Breast epithelium (tissue), 4 donors: ENCODE measurements at regions not wholly inside any gene's neighbourhood (a gene's known extent, or its start where the extent isn't known, plus 50 kb on each side); places are given as distances from the start of the nearest gene placed in this dataset.

Source experiments
- DNase-seq, 2 donors: peaks; one replicate each; pipeline ENCODE4 v3.0.0-alpha.2; 2019; ENCODE audit warnings: low spot score in 2 of 2
- H3K27ac ChIP-seq, 2 donors: fragments of 200-600 bp; sonication (generic) in 1 of 2; one replicate each; pipeline ENCODE4 v1.5.1; 2016 to 2019; ENCODE audit warnings: mild to moderate bottlenecking in 1 of 2
- H3K27me3 ChIP-seq, 2 donors: fragments of 200-600 bp; sonication (generic) in 1 of 2; one replicate each; pipeline versions ENCODE4 v1.5.1 to v1.6.0; 2017 to 2019; ENCODE audit warnings: control low read depth in 1 of 2, mild to moderate bottlenecking in 1 of 2
- H3K36me3 ChIP-seq: fragments of 200-600 bp; one replicate; pipeline ENCODE4 v1.5.1; 2019
- H3K4me1 ChIP-seq, 2 donors: fragments of 200-600 bp; sonication (generic); one replicate each; pipeline ENCODE4 v1.5.1; 2016 to 2019; ENCODE audit warnings: control low read depth in 1 of 2
- H3K4me3 ChIP-seq, 3 donors: fragments of 200-600 bp; sonication (generic); 1 replicate in 2 of 3; 2 replicates in 1 of 3; pipeline ENCODE4 v1.5.1; 2016 to 2019; ENCODE audit warnings: mild to moderate bottlenecking in 3 of 3, moderate library complexity in 2 of 3
- H3K9me3 ChIP-seq, 2 donors: fragments of 200-600 bp; sonication (generic) in 1 of 2; one replicate each; pipeline ENCODE4 v1.5.1; 2016 to 2019; ENCODE audit warnings: control low read depth in 1 of 2
- CTCF ChIP-seq, 3 donors: fragments of 450-650 bp; IDR thresholded peaks; one replicate each; pipeline ENCODE4 v1.5.1; 2016 to 2017; ENCODE audit warnings: antibody characterized with exemption in 3 of 3, mild to moderate bottlenecking in 3 of 3, moderate library complexity in 3 of 3
- POLR2A ChIP-seq: fragments of 450-650 bp; IDR thresholded peaks from one replicate; pipeline ENCODE4 v1.6.1; 2016; ENCODE audit warnings: antibody characterized with exemption, mild to moderate bottlenecking, moderate library complexity
- POLR2AphosphoS5 ChIP-seq, 3 donors: sonication (generic); formaldehyde crosslinking; IDR thresholded peaks; one replicate each; pipeline ENCODE4 v1.6.1; 2017; ENCODE audit warnings: antibody characterized with exemption in 3 of 3
- intact Hi-C: fragments of 100-400 bp; cut with DNase I; formaldehyde crosslinking; loops from one replicate; pipeline ENCODE4 v1.15.1; 2023; ENCODE audit warnings: low total_unique reads

GRCh38 chr7:12939694-12940093, 252.3 kb downstream of the ARL4A start:
- no peak for DNase-seq
- TF ChIP-seq POLR2A (no peak), CTCF (IDR thresholded peaks at IDR 0.05) (no peak), POLR2AphosphoS5 (IDR thresholded peaks at IDR 0.05) (no peak)
- H3K27me3 ChIP-seq, result no peaks in the 10 kb centered on the region
- intact Hi-C loops, result no loop called here
- H3K27ac ChIP-seq, result no peak overlapping the region
- peaks cover 0 to 7% of the 10 kb centered on the region in 2 donors for H3K9me3 ChIP-seq
- no peak overlapping the region for H3K4me3 ChIP-seq
- no peaks in the 10 kb centered on the region for H3K36me3 ChIP-seq
- no peaks in the 10 kb centered on the region for H3K4me1 ChIP-seq

GRCh38 chr7:12941512-12941911, 254.1 kb downstream of the ARL4A start:
- H3K36me3 ChIP-seq, result no peaks in the 10 kb centered on the region
- TF ChIP-seq CTCF (IDR thresholded peaks at IDR 0.05) (no peak), POLR2AphosphoS5 (IDR thresholded peaks at IDR 0.05) (no peak)
- H3K4me3 ChIP-seq, result no peak overlapping the region
- peak overlapping the region; percentile 45 to 50 for H3K27ac ChIP-seq
- H3K9me3 ChIP-seq, result peaks cover 0 to 7% of the 10 kb centered on the region in 2 donors
- no peak for DNase-seq
- intact Hi-C loops, result no loop called here
- no peaks in the 10 kb centered on the region for H3K27me3 ChIP-seq
- no peaks in the 10 kb centered on the region for H3K4me1 ChIP-seq

- no peak overlapping the region for H3K4me3 ChIP-seq
- intact Hi-C loops, result no loop called here
- H3K9me3 ChIP-seq, result peaks cover 0 to 7% of the 10 kb centered on the region in 2 donors
- no peaks in the 10 kb centered on the region for H3K36me3 ChIP-seq
- peak overlapping the region; percentile 45 to 50 for H3K27ac ChIP-seq
- no peaks in the 10 kb centered on the region for H3K27me3 ChIP-seq
- TF ChIP-seq POLR2A (no peak), POLR2AphosphoS5 (IDR thresholded peaks at IDR 0.05) (no peak), CTCF (IDR thresholded peaks at IDR 0.05) (no peak)
- no peak for DNase-seq
- no peaks in the 10 kb centered on the region for H3K4me1 ChIP-seq
Measured at GRCh38 chr7:12942609-12943008, 255.2 kb downstream of the ARL4A start.

GRCh38 chr7:12943781-12944180, 256.3 kb downstream of the ARL4A start:
- DNase-seq, result no peak
- Histone ChIP-seq H3K27ac (no peak overlapping the region), H3K36me3 (no peaks in the 10 kb centered on the region), H3K9me3 (peaks cover 0 to 7% of the 10 kb centered on the region in 2 donors), H3K27me3 (no peaks in the 10 kb centered on the region), H3K4me3 (no peak overlapping the region), H3K4me1 (no peaks in the 10 kb centered on the region)
- intact Hi-C loops, result no loop called here
- TF ChIP-seq CTCF (IDR thresholded peaks at IDR 0.05), result no peak
- no peak for TF ChIP-seq POLR2AphosphoS5 (IDR thresholded peaks at IDR 0.05)
- no peak for TF ChIP-seq POLR2A

GRCh38 chr7:12945901-12946300, 258.5 kb downstream of the ARL4A start:
- DNase-seq, result no peak
- Histone ChIP-seq H3K27me3 (no peaks in the 10 kb centered on the region), H3K4me3 (no peak overlapping the region), H3K36me3 (no peaks in the 10 kb centered on the region), H3K27ac (no peak overlapping the region), H3K4me1 (no peaks in the 10 kb centered on the region), H3K9me3 (no peaks in the 10 kb centered on the region)
- TF ChIP-seq CTCF (IDR thresholded peaks at IDR 0.05) (no peak), POLR2AphosphoS5 (IDR thresholded peaks at IDR 0.05) (no peak)
- intact Hi-C loops, result no loop called here
